HUES6 (cell line): ENCODE measurements at regions not wholly inside any gene's neighbourhood (a gene's known extent, or its start where the extent isn't known, plus 50 kb on each side); places are given as distances from the start of the nearest gene placed in this dataset.
"Not testable (repeated sequence)": the region's sequence is repeated elsewhere in the genome, so short reads cannot be mapped to it uniquely, and the experiment has no call there.

Experiments used
- H3K27ac ChIP-seq: 2 replicates; pipeline ENCODE4 v1.7.0; 2013; ENCODE audit warnings: low read depth, mild to moderate bottlenecking, low read length, inconsistent platforms
- H3K27me3 ChIP-seq: 2 replicates; pipeline ENCODE4 v1.6.1; 2013; ENCODE audit warnings: low read length; ENCODE audit not compliant: control insufficient read depth, insufficient read depth
- H3K36me3 ChIP-seq: 2 replicates; pipeline ENCODE4 v1.6.1; 2013; ENCODE audit warnings: low read length; ENCODE audit not compliant: control insufficient read depth, insufficient read depth
- H3K4me1 ChIP-seq: 2 replicates; pipeline ENCODE4 v1.6.1; 2013; ENCODE audit warnings: low read length; ENCODE audit not compliant: control insufficient read depth, insufficient read depth
- H3K4me3 ChIP-seq: 2 replicates; pipeline ENCODE4 v1.5.1; 2013; ENCODE audit warnings: low read depth, low read length
- H3K9ac ChIP-seq: one replicate; pipeline ENCODE4 v1.6.1; 2013; ENCODE audit warnings: mild to moderate bottlenecking, low read length
- H3K9me3 ChIP-seq: 2 replicates; pipeline ENCODE4 v1.6.1; 2013; ENCODE audit warnings: low read depth, low read length; ENCODE audit not compliant: control insufficient read depth, insufficient read depth

- Histone ChIP-seq H3K27me3 (no peaks in the 10 kb centered on the region), H3K9me3 (no peaks in the 10 kb centered on the region), H3K27ac (no peak overlapping the region), H3K9ac (no peak overlapping the region), H3K4me1 (no peaks in the 10 kb centered on the region), H3K36me3 (no peaks in the 10 kb centered on the region), H3K4me3 (no peak overlapping the region)
These were observed 1932.2 kb upstream of the RAG2 start for GRCh38 chr11:38530226-38530625.

DNA sequence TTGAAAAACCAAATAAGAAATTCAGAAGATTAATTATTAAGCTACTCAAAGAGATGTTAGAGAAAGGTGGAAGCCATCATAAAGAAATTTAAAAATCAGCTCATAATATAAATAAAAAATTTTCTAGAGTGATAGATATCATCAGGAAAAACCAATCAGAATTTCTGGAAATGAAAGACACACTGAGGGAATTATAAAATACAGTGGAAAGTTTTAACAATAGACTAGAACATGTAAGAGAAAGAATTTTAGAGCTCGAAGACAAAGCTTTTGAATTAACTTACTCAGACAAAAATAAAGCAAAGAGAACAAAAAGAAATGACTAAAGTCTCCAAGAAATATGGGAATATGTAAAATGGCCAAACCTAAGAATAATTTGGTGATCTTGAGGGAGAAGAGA is 1926.9 kb upstream of the RAG2 start:
- H3K36me3 ChIP-seq: no peaks in the 10 kb centered on the region
- H3K9ac ChIP-seq: no peak overlapping the region
- H3K27me3 ChIP-seq: no peaks in the 10 kb centered on the region
- H3K4me3 ChIP-seq: no peak overlapping the region
- H3K27ac ChIP-seq: no peak overlapping the region
- no peaks in the 10 kb centered on the region for H3K4me1 ChIP-seq
- no peaks in the 10 kb centered on the region for H3K9me3 ChIP-seq

- H3K27me3 ChIP-seq: no peaks in the 10 kb centered on the region
- H3K27ac ChIP-seq: no peak overlapping the region
- no peak overlapping the region for H3K4me3 ChIP-seq
These were observed 1920.0 kb upstream of the RAG2 start for GRCh38 chr11:38517991-38518390.

DNA sequence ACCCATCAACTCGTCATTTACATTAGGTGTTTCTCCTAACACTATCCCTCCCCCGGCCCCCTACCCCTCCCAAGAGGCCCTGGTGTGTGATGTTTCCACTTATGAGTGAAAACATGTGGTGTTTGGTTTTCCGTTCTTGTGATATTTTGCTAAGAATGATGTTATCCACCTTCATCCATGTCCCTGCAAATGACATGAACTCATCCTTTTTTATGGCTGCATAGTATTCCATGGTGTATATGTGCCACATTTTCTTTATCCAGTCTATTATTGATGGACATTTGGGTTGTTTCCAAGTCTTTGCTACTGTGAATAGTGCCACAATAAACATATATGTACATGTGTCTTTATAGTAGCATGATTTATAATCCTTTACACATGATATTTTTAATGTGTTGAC is 1914.8 kb upstream of the RAG2 start:
- not testable (repeated sequence) for H3K4me3 ChIP-seq, H3K9ac ChIP-seq, H3K36me3 ChIP-seq, H3K4me1 ChIP-seq, H3K27me3 ChIP-seq, H3K27ac ChIP-seq, H3K9me3 ChIP-seq

More at GRCh38 chr11:38517991-38518390, 1920.0 kb upstream of the RAG2 start:
- Histone ChIP-seq H3K9ac (no peak overlapping the region), H3K36me3 (no peaks in the 10 kb centered on the region), H3K9me3 (no peaks in the 10 kb centered on the region), H3K4me1 (no peaks in the 10 kb centered on the region)

GRCh38 chr11:38510041-38510440 is 1912.0 kb upstream of the RAG2 start:
- H3K27ac ChIP-seq: no peak overlapping the region
- H3K9ac ChIP-seq: no peak overlapping the region
- H3K4me1 ChIP-seq: no peaks in the 10 kb centered on the region
- H3K27me3 ChIP-seq: no peaks in the 10 kb centered on the region
- no peak overlapping the region for H3K4me3 ChIP-seq
- H3K36me3 ChIP-seq: no peaks in the 10 kb centered on the region
- no peaks in the 10 kb centered on the region for H3K9me3 ChIP-seq

GRCh38 chr11:38503876-38504275 is 1905.8 kb upstream of the RAG2 start:
- Histone ChIP-seq H3K4me3 (no peak overlapping the region), H3K27me3 (no peaks in the 10 kb centered on the region), H3K36me3 (no peaks in the 10 kb centered on the region), H3K9ac (no peak overlapping the region), H3K9me3 (no peaks in the 10 kb centered on the region), H3K4me1 (no peaks in the 10 kb centered on the region), H3K27ac (no peak overlapping the region)

GRCh38 chr11:38498721-38499120 is 1900.7 kb upstream of the RAG2 start:
- no peaks in the 10 kb centered on the region for H3K36me3 ChIP-seq
- H3K27ac ChIP-seq: no peak overlapping the region
- no peaks in the 10 kb centered on the region for H3K9me3 ChIP-seq
- no peak overlapping the region for H3K9ac ChIP-seq
- no peaks in the 10 kb centered on the region for H3K4me1 ChIP-seq
- H3K27me3 ChIP-seq: no peaks in the 10 kb centered on the region
- no peak overlapping the region for H3K4me3 ChIP-seq

DNA sequence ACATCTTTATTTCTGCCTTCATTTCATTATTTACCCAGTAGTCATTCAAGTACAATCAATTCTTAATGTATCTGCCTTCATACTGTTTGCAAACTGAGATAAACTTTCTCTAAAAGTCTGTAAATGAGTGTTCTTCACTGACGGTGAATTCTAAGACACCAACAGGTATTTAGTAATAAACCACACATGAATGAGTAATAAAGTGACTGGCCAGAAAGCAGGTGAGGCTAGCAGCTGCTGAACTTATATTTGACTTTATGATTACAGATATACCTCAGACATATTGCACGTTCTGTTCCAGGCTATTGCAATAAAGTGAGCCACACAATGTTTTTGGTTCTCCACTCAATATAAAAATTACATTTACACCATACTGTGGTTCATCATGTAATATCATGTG is 1894.0 kb upstream of the RAG2 start:
- Histone ChIP-seq H3K4me1 (no peaks in the 10 kb centered on the region), H3K9me3 (no peaks in the 10 kb centered on the region), H3K36me3 (no peaks in the 10 kb centered on the region), H3K4me3 (no peak overlapping the region), H3K27ac (no peak overlapping the region), H3K9ac (no peak overlapping the region), H3K27me3 (no peaks in the 10 kb centered on the region)

DNA sequence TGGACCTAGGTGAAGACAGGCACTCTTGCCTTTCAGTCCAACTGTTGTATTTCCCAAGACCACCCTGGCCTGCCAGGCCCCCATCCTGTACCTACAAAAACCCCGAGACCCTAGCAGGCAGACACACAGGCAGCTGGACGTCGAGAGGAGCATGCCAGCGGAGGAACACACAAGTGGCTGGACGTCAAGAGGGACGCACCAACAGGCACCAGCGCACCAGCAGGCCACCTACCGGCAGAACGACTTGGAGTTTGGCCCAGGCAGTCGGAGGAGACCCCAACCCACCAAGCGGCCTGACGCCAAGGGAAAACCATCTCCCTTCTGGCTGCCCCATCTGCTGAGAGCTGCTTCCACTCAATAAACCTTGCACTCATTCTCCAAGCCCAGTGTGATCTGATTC is 1883.4 kb upstream of the RAG2 start:
- Histone ChIP-seq H3K27ac (no peak overlapping the region), H3K4me1 (no peaks in the 10 kb centered on the region), H3K4me3 (no peak overlapping the region), H3K27me3 (no peaks in the 10 kb centered on the region), H3K36me3 (no peaks in the 10 kb centered on the region), H3K9me3 (no peaks in the 10 kb centered on the region), H3K9ac (no peak overlapping the region)

- Histone ChIP-seq H3K27ac (no peak overlapping the region), H3K4me1 (no peaks in the 10 kb centered on the region), H3K27me3 (no peaks in the 10 kb centered on the region), H3K36me3 (no peaks in the 10 kb centered on the region), H3K4me3 (no peak overlapping the region), H3K9ac (no peak overlapping the region), H3K9me3 (no peaks in the 10 kb centered on the region)
These were observed 1879.0 kb upstream of the RAG2 start for GRCh38 chr11:38476808-38477575.

- Histone ChIP-seq H3K4me3 (no peak overlapping the region), H3K27ac (no peak overlapping the region), H3K9ac (no peak overlapping the region), H3K36me3 (no peaks in the 10 kb centered on the region), H3K4me1 (no peaks in the 10 kb centered on the region), H3K27me3 (no peaks in the 10 kb centered on the region), H3K9me3 (no peaks in the 10 kb centered on the region)
These were observed 1863.7 kb upstream of the RAG2 start for GRCh38 chr11:38461751-38462150.
